Omental fat pad (tissue), 3 donors: ENCODE measurements at regions not wholly inside any gene's neighbourhood (a gene's known extent, or its start where the extent isn't known, plus 50 kb on each side); places are given as distances from the start of the nearest gene placed in this dataset.

Source experiments
- ATAC-seq: fragments of 150-250 bp; one replicate; pipeline ENCODE4 v1.9.1; 2016; ENCODE audit warnings: mild to moderate bottlenecking, moderate library complexity; ENCODE audit not compliant: low FRiP score
- DNase-seq: peaks from one replicate; pipeline ENCODE4 v3.0.0-alpha.2; 2019; ENCODE audit warnings: low spot score
- CTCF ChIP-seq, 3 donors: fragments of 450-650 bp; IDR thresholded peaks; one replicate each; pipeline ENCODE4 v1.5.1; 2016 to 2017; ENCODE audit warnings: antibody characterized with exemption in 3 of 3, mild to moderate bottlenecking in 3 of 3, moderate library complexity in 2 of 3

GRCh38 chr5:153358315-153358976, 132.0 kb upstream of the GRIA1 start:
- TF ChIP-seq CTCF (IDR thresholded peaks at IDR 0.05), result no peak
- DNase-seq (no peak), ATAC-seq (no peak)

GRCh38 chr5:153360860-153361259, 129.6 kb upstream of the GRIA1 start:
- ATAC-seq, result no peak
- TF ChIP-seq CTCF (IDR thresholded peaks at IDR 0.05), result no peak
- DNase-seq, result no peak

- TF ChIP-seq CTCF (IDR thresholded peaks at IDR 0.05), result no peak
- ATAC-seq (no peak), DNase-seq (no peak)
Observed at GRCh38 chr5:153361735-153362409, 128.6 kb upstream of the GRIA1 start.

GRCh38 chr5:153365547-153365946, 124.9 kb upstream of the GRIA1 start:
- no peak for TF ChIP-seq CTCF (IDR thresholded peaks at IDR 0.05)
- no peak for ATAC-seq
- no peak for DNase-seq

- TF ChIP-seq CTCF (IDR thresholded peaks at IDR 0.05), result no peak
- DNase-seq (no peak), ATAC-seq (no peak)
Observed at GRCh38 chr5:153367466-153367865, 123.0 kb upstream of the GRIA1 start.

- TF ChIP-seq CTCF (IDR thresholded peaks at IDR 0.05), result no peak
- no peak for ATAC-seq
- no peak for DNase-seq
Observed at GRCh38 chr5:153372425-153373129, 117.9 kb upstream of the GRIA1 start.
